ENCODE measurements at regions not wholly inside any gene's neighbourhood (a gene's known extent, or its start where the extent isn't known, plus 50 kb on each side); places are given as distances from the start of the nearest gene placed in this dataset.
"Not testable (repeated sequence)": the region's sequence is repeated elsewhere in the genome, so short reads cannot be mapped to it uniquely, and the experiment has no call there.

DNA sequence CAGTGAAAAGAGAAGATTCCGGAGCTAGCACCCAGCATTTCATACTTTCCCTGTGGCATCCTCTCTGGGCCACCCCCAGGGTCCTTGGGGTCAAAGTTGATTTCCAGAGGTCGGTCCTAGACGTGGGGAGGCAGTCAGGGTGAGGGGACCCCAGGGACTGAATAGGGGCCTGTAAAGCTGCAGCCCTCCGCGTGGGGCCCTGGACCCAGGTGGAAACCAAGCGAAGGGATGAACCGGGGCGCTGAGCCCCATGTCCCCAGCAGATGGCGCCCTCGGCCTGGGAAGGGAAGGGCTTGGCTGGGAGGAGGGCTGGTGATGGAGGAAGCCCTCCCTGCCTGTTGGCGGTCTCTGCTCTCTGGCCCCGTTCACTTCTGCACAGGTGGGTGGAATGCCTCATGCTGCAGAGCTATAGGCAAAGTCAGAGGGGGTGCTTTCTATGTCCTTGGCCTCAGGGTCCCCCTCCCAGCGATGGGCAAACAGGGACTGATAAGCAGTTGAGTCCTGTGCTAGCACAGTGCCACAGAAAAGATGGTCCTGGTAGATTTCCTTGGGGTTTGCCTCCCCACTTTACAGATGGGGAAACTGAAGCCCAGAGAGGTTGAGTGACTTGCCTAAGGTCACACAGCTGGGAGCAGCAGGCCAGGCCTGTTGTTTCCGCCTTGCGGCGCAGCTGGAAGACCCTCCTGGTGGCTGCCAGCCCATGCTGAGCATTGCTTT is 163.4 kb upstream of the CIBAR2 start:
- DNase-seq (ENCODE audit: low read depth): no peak

DNA sequence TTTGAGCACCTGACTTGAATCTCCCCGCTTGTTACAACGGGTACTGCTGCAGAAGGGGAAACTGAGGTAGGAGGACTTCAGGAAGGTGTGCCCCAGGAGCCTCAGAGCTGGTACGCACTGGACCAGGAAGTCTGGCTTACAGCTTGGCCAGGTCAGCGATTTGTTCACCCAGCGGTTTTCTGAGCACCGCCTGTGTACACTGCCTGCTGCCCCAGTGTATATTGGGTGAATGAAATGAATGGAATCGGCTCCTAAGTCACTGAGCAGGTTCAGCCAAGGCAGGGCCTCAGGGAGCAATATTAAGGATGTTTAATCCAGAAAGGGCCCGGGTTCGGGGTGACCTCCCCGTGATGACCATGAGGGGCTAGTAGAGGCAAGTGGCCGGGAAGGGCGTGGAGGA is 164.0 kb upstream of the CIBAR2 start:
- DNase-seq (ENCODE audit: low read depth): no peak

DNA sequence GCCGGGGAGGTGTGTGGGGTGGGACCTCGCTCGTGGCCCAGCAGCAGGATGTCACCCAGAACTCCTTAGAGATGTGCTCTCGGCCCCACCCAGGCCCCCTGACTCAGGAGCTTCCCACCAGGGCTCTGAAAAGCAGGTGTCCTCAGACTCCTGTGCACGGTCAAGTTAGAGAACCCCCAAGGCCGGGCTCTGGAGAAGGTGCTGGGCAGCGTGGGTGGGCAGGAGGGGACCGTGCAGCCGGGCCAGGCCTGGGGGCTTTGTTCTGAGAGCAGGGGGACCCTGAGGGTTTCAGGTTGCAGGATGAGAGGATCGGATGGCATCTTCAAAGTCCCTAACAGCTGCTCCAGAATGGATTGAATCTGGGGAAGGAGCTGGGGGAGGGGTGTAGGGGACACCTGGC is 164.4 kb upstream of the CIBAR2 start:
- DNase-seq (ENCODE audit: low read depth): no peak

DNA sequence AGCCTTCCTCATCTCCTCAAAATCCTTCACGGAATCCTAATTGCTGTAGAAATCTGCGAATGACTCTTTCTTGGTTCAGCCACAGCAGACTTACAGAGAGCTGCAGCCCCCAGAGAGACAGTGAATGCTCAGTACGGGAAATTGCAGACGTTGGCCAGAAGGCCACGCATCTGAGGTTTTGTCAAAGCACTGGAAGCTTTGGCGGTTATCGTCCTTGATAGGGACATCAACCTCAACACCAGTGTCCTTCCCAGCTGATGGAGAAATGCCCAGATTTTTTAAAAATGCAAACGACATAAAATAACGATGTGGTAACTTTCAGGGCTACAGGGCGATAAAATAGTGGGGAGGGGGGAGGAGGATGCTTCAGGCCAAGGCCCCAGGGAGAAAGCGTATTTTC is 166.6 kb upstream of the CIBAR2 start:
- no peak for DNase-seq (ENCODE audit: low read depth)

DNA sequence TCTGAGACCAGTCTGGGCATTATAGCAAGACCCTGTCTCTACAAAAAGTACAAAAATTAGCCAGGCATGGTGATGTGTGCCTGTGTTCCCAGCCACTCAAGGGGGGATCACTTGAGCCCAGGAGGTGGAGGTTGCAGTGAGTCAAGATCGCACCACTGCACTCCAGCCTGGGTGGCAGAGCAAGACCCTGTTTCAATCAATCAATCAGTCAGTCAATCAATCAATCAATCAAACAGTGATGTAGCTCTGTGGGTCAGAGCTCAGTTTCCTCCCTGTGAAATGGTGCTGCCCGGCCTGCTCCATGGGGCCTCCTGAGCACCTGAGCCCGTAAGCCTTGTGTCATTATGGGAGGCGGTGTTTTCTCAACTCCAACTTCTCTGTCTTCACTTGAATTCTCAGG is 167.1 kb upstream of the CIBAR2 start:
- no peak for DNase-seq (ENCODE audit: low read depth)

DNA sequence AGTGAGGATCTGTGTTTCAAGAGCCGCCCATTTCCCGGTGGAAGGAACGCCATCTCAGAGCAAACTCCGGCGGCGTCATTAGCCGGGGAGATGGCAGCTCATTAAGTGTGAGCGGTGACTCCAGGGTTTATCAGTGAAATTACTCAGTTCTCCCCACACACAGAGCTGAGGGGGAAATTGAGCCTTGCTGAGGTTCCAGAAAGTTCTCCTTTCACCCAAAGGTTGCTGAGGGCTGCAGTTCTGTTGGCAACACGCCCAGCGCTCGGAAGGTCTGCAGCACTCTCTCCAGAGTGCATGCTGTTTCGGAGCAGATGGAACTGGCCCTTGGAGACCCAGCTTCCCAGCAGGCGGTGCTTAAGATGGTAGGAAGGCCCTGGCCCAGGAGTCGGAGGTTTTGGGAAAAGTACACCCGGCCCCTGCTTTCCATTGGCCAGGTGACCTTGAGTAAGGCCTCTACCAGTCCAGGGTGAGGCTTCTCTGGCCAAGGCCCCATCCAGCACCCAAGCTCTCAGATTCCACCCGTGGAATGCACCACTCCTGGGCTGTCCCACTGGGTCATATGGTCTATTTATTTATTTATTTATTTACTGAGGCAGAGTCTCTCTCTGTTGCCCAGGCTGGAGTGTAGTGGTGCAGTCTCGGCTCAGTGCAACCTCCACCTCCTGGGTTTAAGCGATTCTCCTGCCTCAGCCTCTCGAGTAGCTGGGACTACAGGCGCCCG is 167.7 kb upstream of the CIBAR2 start:
- no peak for DNase-seq (ENCODE audit: low read depth)

DNA sequence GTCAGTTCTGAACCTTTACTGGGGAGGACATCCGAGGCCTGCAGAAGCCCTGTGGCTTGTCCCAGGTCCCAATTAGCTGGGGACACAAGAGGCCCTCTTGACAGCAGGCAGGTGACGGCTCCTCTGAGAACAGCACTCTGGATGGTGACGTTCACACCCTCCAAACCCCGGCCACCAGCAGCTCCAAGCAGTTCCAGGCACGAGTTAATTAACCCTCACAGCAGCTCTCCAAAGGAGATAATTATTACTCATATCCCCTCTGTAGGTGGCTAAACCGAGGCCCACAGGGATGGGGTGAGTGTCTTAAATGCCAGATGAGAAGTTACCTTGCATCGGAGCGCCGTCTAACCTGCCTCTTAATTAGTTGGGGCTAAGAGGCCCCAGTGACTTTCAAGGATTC is 168.9 kb upstream of the CIBAR2 start:
- DNase-seq (ENCODE audit: low read depth): no peak

DNA sequence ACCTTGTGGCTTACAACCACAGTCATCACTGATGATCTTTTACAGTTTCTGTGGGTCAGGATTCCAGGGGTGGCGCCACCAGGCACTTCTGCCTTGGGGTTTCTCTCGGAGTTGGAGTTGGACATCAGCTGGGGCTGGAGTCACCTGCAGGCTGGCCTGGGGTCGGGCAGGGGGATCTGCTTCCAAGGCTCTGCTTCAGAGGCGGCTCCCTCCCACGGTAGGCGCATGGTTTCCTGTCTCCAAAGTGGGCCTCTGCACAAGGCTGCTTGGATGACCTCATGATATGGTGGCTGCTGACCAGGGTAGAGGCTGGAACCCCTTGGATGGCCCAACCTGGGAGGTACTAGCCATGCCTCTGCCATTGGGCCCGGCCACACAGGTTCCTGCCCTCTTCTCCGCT is 170.6 kb upstream of the CIBAR2 start:
- no peak for DNase-seq (ENCODE audit: low read depth)

DNA sequence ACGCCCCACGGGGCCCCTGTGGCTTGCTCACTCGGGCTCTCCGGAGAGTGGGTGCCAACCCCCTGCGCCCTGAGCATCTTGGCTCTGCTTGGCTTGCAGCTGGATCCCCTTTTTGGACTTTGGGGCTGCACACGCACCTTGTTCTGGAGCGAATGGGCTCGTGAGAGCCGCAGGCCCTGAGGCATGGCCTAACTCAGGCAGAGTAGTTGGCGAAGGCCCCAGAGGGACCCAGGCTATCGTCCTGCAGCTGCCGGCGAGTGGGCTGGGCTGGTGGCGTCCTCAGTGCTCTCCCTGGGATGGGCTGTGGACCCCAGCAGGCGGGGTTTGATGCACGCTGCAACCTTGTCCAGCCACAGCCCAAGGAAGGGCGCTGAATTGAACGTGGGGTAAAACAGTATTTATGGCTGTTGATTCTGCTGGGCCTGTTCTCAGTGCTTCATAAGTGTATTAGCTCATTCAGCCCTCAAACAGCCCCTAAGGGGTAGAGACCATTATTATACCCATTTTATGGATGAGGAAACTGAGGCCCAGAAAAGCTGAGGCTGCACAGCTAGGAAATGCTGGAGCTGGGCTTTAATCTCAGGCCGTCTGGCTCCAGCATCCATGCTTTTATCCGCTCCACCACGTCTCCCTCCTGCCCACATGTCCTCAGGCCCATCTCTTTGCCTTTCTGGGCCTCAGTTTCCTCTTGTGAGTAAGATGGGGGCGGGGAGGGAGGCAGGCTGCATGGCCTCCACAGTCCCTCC is 171.2 kb upstream of the CIBAR2 start:
- DNase-seq (ENCODE audit: low read depth): no peak

DNA sequence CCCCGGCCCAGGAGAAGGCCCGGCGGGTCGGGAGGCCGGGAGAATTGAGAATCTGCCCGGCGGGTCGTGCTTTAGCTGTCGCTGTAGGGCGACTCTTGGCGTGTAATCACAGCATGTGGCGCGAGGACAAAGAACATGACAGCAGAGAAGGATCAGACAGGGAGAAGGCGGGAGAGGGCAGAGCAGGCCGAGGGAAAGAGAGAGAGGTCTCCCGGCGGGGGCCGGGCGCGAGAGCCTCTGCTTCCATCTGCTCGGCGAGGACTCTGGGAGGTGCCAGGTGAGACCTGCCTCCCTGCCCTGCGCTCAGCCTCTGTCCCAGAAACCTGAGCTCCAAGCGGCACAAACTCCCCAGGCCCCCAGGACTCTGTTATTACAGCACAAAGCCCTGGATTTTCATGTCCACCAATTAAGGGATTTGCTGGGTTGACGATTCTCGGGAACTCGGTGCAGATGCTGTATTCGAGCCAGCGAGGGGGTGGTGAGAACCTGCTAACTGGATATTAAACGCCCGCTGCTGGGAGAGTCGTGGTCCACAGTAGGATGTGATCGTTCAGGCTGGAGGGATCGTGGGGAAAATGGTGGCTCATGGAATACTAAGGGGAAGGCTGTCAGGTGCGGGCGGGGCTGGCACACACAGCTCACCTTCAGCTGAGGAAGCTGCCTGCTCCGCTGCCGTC is 172.0 kb upstream of the CIBAR2 start:
- no peak for DNase-seq (ENCODE audit: low read depth)

DNA sequence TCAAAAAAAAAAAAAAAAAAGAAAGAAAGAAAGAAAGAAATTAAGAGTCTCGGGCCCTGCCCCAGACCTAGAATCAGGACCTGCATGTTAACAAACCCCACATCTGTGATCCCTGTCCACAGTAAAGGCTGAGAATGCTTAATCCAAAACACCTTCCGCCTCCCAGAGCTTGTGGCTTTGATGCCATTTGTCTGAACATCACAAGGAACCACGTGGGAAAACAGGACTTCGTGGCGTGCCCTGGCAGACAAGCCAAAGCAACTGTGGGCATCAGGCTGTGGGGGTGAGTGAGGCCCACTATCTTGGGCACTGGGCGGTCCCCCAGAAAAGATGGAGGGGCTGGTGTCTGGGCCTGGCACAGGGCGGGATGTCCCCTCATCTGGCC is 173.4 kb upstream of the CIBAR2 start:
- no peak for DNase-seq (ENCODE audit: low read depth)

DNA sequence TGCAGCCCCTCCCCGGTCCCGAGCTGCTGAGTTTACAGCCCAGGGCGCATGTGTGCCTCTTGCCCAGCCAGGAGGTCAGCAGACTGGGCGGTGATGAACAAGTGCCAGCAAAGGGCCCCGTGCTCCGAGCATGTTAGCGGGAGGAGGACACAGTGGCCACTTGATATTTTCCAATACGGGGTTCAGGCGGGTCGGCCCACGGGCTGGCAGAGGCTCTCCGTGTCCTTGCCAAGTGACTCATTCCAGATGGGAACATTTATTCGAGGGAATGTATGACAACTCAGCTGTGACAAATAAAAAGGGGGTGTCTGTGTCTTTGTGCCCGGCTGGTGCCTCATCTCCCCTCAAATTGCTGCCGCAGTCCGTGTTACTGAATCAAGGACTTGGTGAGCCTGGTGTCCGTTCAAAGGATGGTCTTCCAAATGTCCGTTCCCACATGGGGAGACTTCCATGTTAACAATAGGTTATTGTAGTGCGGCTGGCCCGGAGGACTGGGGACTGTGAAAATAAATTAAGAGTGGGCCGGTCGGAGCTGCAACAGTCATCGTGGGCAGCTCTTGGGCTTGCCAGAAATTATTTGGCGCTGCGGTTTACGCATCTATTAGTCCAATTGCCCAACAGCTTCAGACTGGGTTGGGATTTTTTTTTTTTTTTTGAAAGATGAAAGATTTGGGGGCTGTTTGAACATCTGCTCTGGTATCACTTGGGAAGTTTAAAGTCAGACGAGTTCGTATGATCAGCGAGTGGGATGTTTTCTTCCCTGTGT is 174.0 kb upstream of the CIBAR2 start:
- no peak for DNase-seq (ENCODE audit: low read depth)

DNA sequence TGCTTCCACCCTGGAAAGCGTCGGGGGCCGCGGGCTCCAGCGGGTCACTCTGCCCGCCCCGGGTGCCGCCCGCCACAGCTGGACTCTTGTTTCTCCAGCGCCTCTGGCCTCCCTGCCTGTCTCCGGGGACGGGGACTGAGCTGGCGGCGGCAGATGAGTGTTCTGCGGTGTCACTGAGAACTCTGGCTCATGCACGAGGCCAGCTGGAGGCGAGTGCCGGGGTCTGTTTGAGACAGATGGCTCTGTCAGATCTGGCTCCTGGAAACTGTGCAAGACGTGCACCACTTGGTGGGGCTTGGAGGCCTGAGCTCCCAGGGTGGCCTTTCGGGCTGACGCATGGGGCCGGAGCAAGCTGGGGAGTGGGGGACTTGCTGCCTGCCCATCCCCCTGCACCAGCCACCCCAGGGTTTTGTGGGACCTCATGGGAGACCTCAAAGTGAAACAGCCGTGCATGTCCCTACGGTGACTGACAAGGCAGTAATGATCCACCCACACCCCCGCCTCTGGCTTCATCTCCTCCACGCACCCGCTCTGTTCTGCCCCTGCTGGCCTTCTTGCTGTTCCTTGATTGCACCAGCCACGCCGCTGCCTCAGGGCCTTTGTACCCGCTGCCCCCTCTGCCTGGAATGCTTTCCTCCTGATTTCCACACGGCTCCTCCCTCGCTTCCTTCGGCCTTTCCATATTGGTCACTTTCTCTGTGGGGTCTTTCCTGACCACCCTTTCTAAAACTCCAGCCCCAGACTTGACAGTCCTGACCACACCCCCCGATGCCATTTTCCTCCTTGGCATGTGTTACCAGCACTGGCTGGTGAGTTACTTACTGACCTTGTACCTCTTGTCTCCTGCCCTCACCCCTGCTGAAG is 174.9 kb upstream of the CIBAR2 start:
- DNase-seq (ENCODE audit: low read depth): no peak

DNA sequence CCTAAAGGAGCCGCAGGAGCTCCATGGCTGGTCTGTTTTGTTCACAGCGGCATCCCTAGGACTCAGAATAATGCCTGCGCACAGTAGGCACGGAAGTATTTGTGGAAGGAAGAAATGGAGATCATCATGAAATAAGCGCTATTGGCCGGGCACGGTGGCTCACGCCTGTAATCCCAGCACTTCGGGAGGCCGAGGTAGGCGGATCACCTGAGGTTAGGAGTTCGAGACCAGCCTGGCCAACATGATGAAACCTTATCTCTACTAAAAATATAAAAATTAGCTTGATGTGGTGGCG is 175.5 kb upstream of the CIBAR2 start:
- not testable (repeated sequence) for DNase-seq (ENCODE audit: low read depth)

DNA sequence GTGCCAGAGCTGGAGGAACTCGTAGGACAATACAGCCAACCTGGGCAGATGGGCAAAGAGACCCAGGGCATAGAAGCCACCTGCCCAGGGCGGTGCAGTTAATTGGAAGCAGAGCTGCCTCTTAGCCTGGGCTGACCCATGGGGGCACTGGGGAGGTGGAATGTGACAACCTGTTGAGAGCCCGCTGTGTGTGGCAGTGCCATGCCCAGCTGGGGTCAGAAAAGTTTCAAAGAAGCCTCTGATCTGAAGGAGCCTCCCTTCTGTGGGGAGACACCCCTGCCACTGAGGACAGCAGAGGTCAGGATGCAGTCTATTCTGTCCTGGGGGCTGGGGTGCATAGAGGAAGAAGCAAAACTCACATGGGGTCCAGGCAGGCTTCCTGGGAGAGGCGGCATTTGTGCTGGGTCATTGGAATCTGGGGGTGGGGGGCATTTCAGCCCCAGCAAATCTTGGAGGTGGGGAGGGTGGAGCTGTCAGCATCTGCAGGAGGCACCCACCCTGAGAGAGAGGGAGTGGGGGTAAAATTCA is 176.1 kb upstream of the CIBAR2 start:
- DNase-seq (ENCODE audit: low read depth): no peak

DNA sequence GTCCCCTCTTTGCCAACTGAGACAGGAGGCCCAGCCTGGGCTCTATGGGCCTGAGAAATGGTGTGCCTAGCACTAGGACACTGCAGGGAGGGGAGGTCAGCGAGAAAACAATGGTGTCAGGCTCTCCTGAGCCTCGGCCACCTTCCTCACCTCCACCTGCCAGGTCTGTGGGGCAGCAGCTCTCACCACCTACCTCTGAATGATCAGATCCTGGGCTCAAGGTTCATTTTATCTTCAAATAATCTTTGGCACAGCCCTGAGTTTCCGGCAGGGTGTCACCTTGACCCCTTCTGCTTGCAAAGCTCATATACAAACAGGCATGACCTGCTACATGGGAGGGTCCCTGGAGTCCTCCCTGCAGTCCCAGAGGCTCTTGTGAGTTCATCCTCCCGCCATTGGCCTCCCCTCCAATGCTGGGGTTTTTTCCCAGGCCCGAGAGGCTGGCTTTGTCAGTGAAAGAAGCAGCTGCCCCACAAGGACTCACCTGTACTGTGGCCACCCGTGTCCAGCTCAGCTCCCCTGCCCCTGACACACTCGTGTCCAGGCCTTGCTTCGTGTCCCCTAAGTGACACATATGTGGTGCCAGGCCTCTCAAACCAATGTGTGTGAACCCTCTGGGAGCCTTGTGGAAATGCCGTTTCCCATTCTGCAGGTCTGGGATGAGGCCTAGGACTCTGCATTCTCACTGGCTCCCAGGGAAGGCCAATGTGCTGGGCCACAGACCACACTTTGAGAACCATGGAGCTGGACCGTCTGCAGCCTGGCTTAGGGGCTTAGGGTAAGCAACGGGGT is 176.8 kb upstream of the CIBAR2 start:
- DNase-seq (ENCODE audit: low read depth): no peak

DNA sequence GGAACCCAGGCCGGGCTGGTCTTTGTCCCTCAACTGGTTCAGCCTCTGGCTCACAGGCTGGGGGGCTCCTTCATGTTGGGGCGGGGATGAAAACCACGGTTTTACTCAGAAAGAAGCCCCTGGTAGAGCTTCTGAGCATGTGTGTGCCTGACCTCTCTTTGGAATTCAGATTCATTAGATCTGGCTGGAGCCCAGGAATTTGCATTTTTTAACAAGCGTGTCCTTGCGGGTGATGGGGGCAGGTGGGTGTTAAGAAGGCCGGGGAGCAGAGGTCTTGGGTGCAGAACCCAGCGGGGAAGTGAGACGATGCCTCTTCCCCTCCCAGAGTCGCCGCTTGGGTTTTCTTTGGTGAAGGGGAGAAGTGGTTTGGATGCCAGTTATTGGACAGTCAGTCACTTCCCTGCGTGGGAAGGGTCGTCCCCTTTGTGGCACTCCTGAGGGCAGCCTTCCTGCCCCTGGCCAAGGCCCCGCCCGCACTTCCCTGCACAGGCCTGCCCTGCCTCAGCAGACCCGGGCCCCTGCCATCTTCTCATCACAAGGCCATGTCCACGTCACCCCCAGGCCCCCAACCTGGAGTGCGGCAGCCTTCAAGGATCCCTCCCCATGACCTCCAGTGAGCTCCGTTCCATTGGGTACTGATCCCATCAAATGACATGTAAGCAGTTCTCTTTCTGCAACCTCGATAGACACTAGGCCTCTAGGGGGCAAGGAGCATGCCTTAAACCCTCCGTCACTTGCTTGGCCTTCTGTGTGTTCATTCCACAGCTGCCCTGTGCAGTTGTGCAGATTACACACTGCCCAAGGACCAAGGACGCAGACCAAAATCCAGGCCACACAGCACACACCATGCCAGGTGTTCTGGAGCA is 177.7 kb upstream of the CIBAR2 start:
- DNase-seq (ENCODE audit: low read depth): no peak

DNA sequence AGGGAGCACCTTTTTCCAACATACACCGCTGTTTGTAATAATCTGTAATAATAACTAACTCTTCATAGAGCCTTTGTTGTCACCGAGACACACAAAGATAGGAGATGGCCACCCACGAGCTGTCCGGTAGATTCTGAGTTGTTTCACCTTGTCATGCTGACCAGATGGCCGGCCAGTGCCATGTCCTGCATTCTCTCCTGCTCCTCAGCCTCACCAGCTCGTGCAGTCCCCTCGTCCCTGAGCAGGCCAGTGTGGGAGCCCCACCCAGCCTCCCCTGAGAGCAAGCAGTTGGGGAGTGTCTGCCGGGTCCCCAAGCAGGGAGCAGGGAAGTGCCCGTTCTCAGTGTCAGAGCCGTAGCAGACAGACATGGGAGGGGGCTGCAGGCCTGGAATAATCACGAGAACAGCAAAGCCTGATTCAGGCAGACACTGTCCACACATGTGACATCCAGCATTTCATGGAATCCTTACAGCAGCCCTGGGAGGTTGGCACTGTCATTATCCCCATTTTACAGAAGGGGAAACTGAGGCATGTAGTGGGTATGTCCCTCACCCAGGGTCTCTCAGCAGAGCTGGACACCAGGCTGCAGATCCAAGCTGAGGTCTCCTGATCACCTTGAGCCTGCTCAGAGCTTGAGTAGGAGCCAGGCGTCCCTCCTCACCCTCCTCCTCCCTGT is 178.5 kb upstream of the CIBAR2 start:
- no peak for DNase-seq (ENCODE audit: low read depth)
